ENCODE measurements at regions not wholly inside any gene's neighbourhood (a gene's known extent, or its start where the extent isn't known, plus 50 kb on each side); places are given as distances from the start of the nearest gene placed in this dataset.

GRCh38 chr2:57941816-57942215, 104.8 kb upstream of the VRK2 start:
- TF ChIP-seq, protein P1, sequence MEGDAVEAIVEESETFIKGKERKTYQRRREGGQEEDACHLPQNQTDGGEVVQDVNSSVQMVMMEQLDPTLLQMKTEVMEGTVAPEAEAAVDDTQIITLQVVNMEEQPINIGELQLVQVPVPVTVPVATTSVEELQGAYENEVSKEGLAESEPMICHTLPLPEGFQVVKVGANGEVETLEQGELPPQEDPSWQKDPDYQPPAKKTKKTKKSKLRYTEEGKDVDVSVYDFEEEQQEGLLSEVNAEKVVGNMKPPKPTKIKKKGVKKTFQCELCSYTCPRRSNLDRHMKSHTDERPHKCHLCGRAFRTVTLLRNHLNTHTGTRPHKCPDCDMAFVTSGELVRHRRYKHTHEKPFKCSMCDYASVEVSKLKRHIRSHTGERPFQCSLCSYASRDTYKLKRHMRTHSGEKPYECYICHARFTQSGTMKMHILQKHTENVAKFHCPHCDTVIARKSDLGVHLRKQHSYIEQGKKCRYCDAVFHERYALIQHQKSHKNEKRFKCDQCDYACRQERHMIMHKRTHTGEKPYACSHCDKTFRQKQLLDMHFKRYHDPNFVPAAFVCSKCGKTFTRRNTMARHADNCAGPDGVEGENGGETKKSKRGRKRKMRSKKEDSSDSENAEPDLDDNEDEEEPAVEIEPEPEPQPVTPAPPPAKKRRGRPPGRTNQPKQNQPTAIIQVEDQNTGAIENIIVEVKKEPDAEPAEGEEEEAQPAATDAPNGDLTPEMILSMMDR (IDR thresholded peaks at IDR 0.05): no peak
- TF ChIP-seq POLR2A (IDR thresholded peaks at IDR 0.05): no peak
